Peyer's patch (tissue), 4 donors: ENCODE measurements at regions not wholly inside any gene's neighbourhood (a gene's known extent, or its start where the extent isn't known, plus 50 kb on each side); places are given as distances from the start of the nearest gene placed in this dataset.

ENCODE experiments used
- POLR2A ChIP-seq, 2 donors: fragments of 450-650 bp; IDR thresholded peaks; one replicate each; pipeline ENCODE4 v1.5.1; 2017; ENCODE audit warnings: antibody characterized with exemption in 2 of 2, mild to moderate bottlenecking in 2 of 2, moderate library complexity in 2 of 2
- TF ChIP-seq, protein P1 (sequence below), 6 experiments: fragments of 450-650 bp in 4 of 6; fragments of 200-600 bp in 2 of 6; sonication (generic) in 1 of 6; IDR thresholded peaks; one replicate each; pipeline ENCODE4 v1.5.1; 2017 to 2019; ENCODE audit warnings: antibody characterized with exemption in 6 of 6, mild to moderate bottlenecking in 3 of 6, moderate library complexity in 1 of 6

- TF ChIP-seq, protein P1, sequence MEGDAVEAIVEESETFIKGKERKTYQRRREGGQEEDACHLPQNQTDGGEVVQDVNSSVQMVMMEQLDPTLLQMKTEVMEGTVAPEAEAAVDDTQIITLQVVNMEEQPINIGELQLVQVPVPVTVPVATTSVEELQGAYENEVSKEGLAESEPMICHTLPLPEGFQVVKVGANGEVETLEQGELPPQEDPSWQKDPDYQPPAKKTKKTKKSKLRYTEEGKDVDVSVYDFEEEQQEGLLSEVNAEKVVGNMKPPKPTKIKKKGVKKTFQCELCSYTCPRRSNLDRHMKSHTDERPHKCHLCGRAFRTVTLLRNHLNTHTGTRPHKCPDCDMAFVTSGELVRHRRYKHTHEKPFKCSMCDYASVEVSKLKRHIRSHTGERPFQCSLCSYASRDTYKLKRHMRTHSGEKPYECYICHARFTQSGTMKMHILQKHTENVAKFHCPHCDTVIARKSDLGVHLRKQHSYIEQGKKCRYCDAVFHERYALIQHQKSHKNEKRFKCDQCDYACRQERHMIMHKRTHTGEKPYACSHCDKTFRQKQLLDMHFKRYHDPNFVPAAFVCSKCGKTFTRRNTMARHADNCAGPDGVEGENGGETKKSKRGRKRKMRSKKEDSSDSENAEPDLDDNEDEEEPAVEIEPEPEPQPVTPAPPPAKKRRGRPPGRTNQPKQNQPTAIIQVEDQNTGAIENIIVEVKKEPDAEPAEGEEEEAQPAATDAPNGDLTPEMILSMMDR (IDR thresholded peaks at IDR 0.05), result no peak
- TF ChIP-seq POLR2A (IDR thresholded peaks at IDR 0.05), result no peak
Measured at GRCh38 chr4:13248621-13249298, 235.4 kb downstream of the RAB28 start.
